OCI-LY3 (cell line): ENCODE measurements at regions not wholly inside any gene's neighbourhood (a gene's known extent, or its start where the extent isn't known, plus 50 kb on each side); places are given as distances from the start of the nearest gene placed in this dataset.
"Not testable (repeated sequence)": the region's sequence is repeated elsewhere in the genome, so short reads cannot be mapped to it uniquely, and the experiment has no call there.

Experiments used
- CTCF ChIP-seq: fragments of 200-600, 300-600 bp; sonication (generic); IDR thresholded peaks from 2 replicates; pipeline ENCODE4 v1.5.1; 2014; ENCODE audit warnings: antibody characterized with exemption, low read length, low read depth
- EZH2phosphoT487 ChIP-seq: fragments of 200-600 bp; shearing (Covaris generic); IDR thresholded peaks from 2 replicates; pipeline ENCODE4 v1.6.1; 2018; ENCODE audit warnings: antibody characterized with exemption, mixed run types, low read depth

GRCh38 chr2:89004238-89004637, 312.8 kb downstream of the RPIA start:
- not testable (repeated sequence) for TF ChIP-seq CTCF, EZH2phosphoT487
